H9 (cell line): ENCODE measurements at regions not wholly inside any gene's neighbourhood (a gene's known extent, or its start where the extent isn't known, plus 50 kb on each side); places are given as distances from the start of the nearest gene placed in this dataset.

Source experiments
- DNase-seq: peaks from one replicate; pipeline ENCODE4 v3.0.0-alpha.2; 2017
- H2AFZ ChIP-seq: one replicate; pipeline ENCODE4 v1.6.1; 2013; ENCODE audit warnings: mild to moderate bottlenecking, low read length, control low read depth, moderate library complexity
- H2AK5ac ChIP-seq: 2 replicates; pipeline ENCODE4 v1.6.1; 2013; ENCODE audit warnings: low read length, control low read depth, mixed read lengths; ENCODE audit not compliant: insufficient read length
- H2BK120ac ChIP-seq: one replicate; pipeline ENCODE4 v1.6.1; 2013; ENCODE audit warnings: low read depth, mild to moderate bottlenecking, low read length, control low read depth, inconsistent platforms; ENCODE audit not compliant: poor library complexity, severe bottlenecking
- H2BK12ac ChIP-seq: 2 replicates; pipeline ENCODE4 v1.6.1; 2013; ENCODE audit warnings: low read length, control low read depth, mixed read lengths, low read depth; ENCODE audit not compliant: insufficient read length
- H2BK15ac ChIP-seq: 2 replicates; pipeline ENCODE4 v1.6.1; 2013; ENCODE audit warnings: low read depth, low read length, control low read depth
- H2BK20ac ChIP-seq: one replicate; pipeline ENCODE4 v1.6.1; 2013; ENCODE audit warnings: low read depth, mild to moderate bottlenecking, low read length, control low read depth, inconsistent platforms; ENCODE audit not compliant: poor library complexity, severe bottlenecking
- H2BK5ac ChIP-seq: 2 replicates; pipeline ENCODE4 v1.6.1; 2013; ENCODE audit warnings: low read length, control low read depth, mixed read lengths; ENCODE audit not compliant: insufficient read length
- H3K14ac ChIP-seq: 2 replicates; pipeline ENCODE4 v1.6.1; 2013; ENCODE audit warnings: low read length, control low read depth; ENCODE audit not compliant: insufficient read depth
- H3K18ac ChIP-seq: 2 replicates; pipeline ENCODE4 v1.6.1; 2013; ENCODE audit warnings: low read depth, mild to moderate bottlenecking, mixed read lengths, low read length, control low read depth; ENCODE audit not compliant: insufficient read length
- H3K23ac ChIP-seq: 2 replicates; pipeline ENCODE4 v1.6.1; 2013; ENCODE audit warnings: low read length, control low read depth, mixed read lengths, low read depth; ENCODE audit not compliant: insufficient read length
- H3K23me2 ChIP-seq: 2 replicates; pipeline ENCODE4 v1.6.1; 2013; ENCODE audit warnings: low read depth, mild to moderate bottlenecking, mixed read lengths, low read length, control low read depth; ENCODE audit not compliant: insufficient read length, poor library complexity, severe bottlenecking
- H3K27ac ChIP-seq: 2 replicates; pipeline ENCODE4 v1.5.1; 2013; ENCODE audit warnings: low read length, control low read depth, mixed read lengths, low read depth; ENCODE audit not compliant: insufficient read length
- H3K27me3 ChIP-seq: 2 replicates; pipeline ENCODE4 v1.6.1; 2013; ENCODE audit warnings: low read length, control low read depth, inconsistent platforms; ENCODE audit not compliant: insufficient read depth
- H3K4ac ChIP-seq: 2 replicates; pipeline ENCODE4 v1.6.1; 2013; ENCODE audit warnings: low read depth, mild to moderate bottlenecking, control low read depth, inconsistent platforms, low read length, moderate library complexity
- H3K4me1 ChIP-seq: 2 replicates; pipeline ENCODE4 v1.6.1; 2013; ENCODE audit warnings: low read length, control low read depth, inconsistent platforms; ENCODE audit not compliant: insufficient read depth
- H3K4me2 ChIP-seq: 2 replicates; pipeline ENCODE4 v1.6.1; 2013; ENCODE audit warnings: low read length, control low read depth, mixed read lengths; ENCODE audit not compliant: insufficient read length, insufficient read depth
- H3K56ac ChIP-seq: 2 replicates; pipeline ENCODE4 v1.6.1; 2013; ENCODE audit warnings: low read depth, mild to moderate bottlenecking, mixed read lengths, low read length, control low read depth; ENCODE audit not compliant: insufficient read length
- H3K79me1 ChIP-seq: 2 replicates; pipeline ENCODE4 v1.6.1; 2013; ENCODE audit warnings: low read depth, mild to moderate bottlenecking, moderate library complexity, low read length, control low read depth, inconsistent platforms; ENCODE audit not compliant: insufficient read depth, poor library complexity, severe bottlenecking
- H3K79me2 ChIP-seq: 2 replicates; pipeline ENCODE4 v1.6.1; 2013; ENCODE audit warnings: low read length, control low read depth, inconsistent platforms; ENCODE audit not compliant: insufficient read depth
- H3K9ac ChIP-seq: 2 replicates; pipeline ENCODE4 v1.6.1; 2013; ENCODE audit warnings: low read length, control low read depth, mixed read lengths; ENCODE audit not compliant: insufficient read length; ENCODE audit errors: extremely low read depth
- H3K9me3 ChIP-seq: one replicate; pipeline ENCODE4 v1.6.1; 2013; ENCODE audit warnings: low read depth, low read length, inconsistent platforms; ENCODE audit not compliant: control insufficient read depth
- H3T11ph ChIP-seq: one replicate; pipeline ENCODE4 v1.6.1; 2013; ENCODE audit warnings: mild to moderate bottlenecking, low read length, control low read depth, inconsistent platforms
- H4K20me1 ChIP-seq: one replicate; pipeline ENCODE4 v1.6.1; 2013; ENCODE audit not compliant: control insufficient read depth, insufficient read length, insufficient read depth
- H4K5ac ChIP-seq: 2 replicates; pipeline ENCODE4 v1.6.1; 2013; ENCODE audit warnings: low read depth, mild to moderate bottlenecking, mixed read lengths, low read length, control low read depth; ENCODE audit not compliant: insufficient read length
- H4K8ac ChIP-seq: replicated peaks from 2 replicates; pipeline ENCODE4 v1.6.1; 2013; ENCODE audit warnings: low read length, control low read depth, mixed read lengths, low read depth; ENCODE audit not compliant: insufficient read length
- H4K91ac ChIP-seq: 2 replicates; pipeline ENCODE4 v1.6.1; 2013; ENCODE audit warnings: low read depth, mild to moderate bottlenecking, moderate library complexity, mixed read lengths, low read length, control low read depth; ENCODE audit not compliant: insufficient read length
- H3K27ac Mint-ChIP-seq, 3 experiments: 2 replicates in 2 of 3; 3 replicates in 1 of 3; pipeline ENCODE4 v1.8.0; 2020 to 2021; ENCODE audit warnings: mixed read lengths in 3 of 3, mild to moderate bottlenecking in 1 of 3, moderate library complexity in 1 of 3
- H3K27me3 Mint-ChIP-seq: 2 replicates; pipeline ENCODE4 v1.8.0; 2021; ENCODE audit warnings: low read depth, mild to moderate bottlenecking, moderate library complexity, mixed read lengths
- H3K36me3 Mint-ChIP-seq, 3 experiments: 2 replicates in 2 of 3; 3 replicates in 1 of 3; pipeline ENCODE4 v1.8.0; 2020 to 2021; ENCODE audit warnings: low read depth in 3 of 3, mixed read lengths in 3 of 3; ENCODE audit not compliant: insufficient read depth in 1 of 3
- H3K4me1 Mint-ChIP-seq, 2 experiments: 2 replicates each; pipeline ENCODE4 v1.8.0; 2020; ENCODE audit warnings: mixed read lengths in 2 of 2
- H3K4me3 Mint-ChIP-seq, 2 experiments: 2 replicates in 1 of 2; 3 replicates in 1 of 2; pipeline ENCODE4 v1.8.0; 2020 to 2021; ENCODE audit warnings: mild to moderate bottlenecking in 2 of 2, mixed read lengths in 2 of 2, moderate library complexity in 1 of 2
- H3K9me3 Mint-ChIP-seq, 2 experiments: 2 replicates in 1 of 2; 3 replicates in 1 of 2; pipeline ENCODE4 v1.8.0; 2020; ENCODE audit warnings: mild to moderate bottlenecking in 2 of 2, mixed read lengths in 2 of 2, moderate library complexity in 1 of 2
- CTCF ChIP-seq: fragments of 200-600 bp; sonication (generic); conservative IDR thresholded peaks from 3 replicates; pipeline ENCODE4 v1.8.0; 2021; ENCODE audit warnings: antibody characterized with exemption, mild to moderate bottlenecking
- WGBS: extraction: QIAGEN DNeasy Blood & Tissue Kit; methylation state at CpG from one replicate; pipeline ENCODE4 v1.1.7; 2013; ENCODE audit warnings: missing lambda C conversion rate, low lambda C conversion rate, mixed read lengths; ENCODE audit not compliant: insufficient read length; ENCODE audit errors: extremely low coverage; 5-methylcytosine and 5-hydroxymethylcytosine counted together

GRCh38 chr2:186205254-186205911 lies 280.7 kb upstream of the ZC3H15 start:
- TF ChIP-seq CTCF, result no peak
- no CpG with 5 or more reads among the region's 1 CpG for WGBS
- H4K91ac ChIP-seq, result no peak overlapping the region
- H3K23ac ChIP-seq, result no peak overlapping the region
- peaks cover 7 to 10% of the 10 kb centered on the region in 2 experiments; a peak in 3 of 4 replicates for H3K4me1 Mint-ChIP-seq
- H3K27ac Mint-ChIP-seq, result no peak overlapping the region
- no peak overlapping the region for H3K9ac ChIP-seq
- H3K79me1 ChIP-seq, result no peaks in the 10 kb centered on the region
- H3K56ac ChIP-seq, result no peak overlapping the region
- H3T11ph ChIP-seq, result no peak overlapping the region
- H2AFZ ChIP-seq, result no peak overlapping the region
- no peak overlapping the region for H3K4me3 Mint-ChIP-seq
- H3K9me3 Mint-ChIP-seq, result no peaks in the 10 kb centered on the region
- H3K23me2 ChIP-seq, result no peaks in the 10 kb centered on the region
- no peak overlapping the region for H4K8ac ChIP-seq
- H3K9me3 ChIP-seq, result no peaks in the 10 kb centered on the region
- no peak overlapping the region for H2BK120ac ChIP-seq
- no peak overlapping the region for H2BK20ac ChIP-seq
- no peak overlapping the region for H3K4ac ChIP-seq
- H2BK15ac ChIP-seq, result no peak overlapping the region
- no peaks in the 10 kb centered on the region for H3K79me2 ChIP-seq
- H3K4me2 ChIP-seq, result no peak overlapping the region
- H3K27me3 ChIP-seq, result no peaks in the 10 kb centered on the region
- H3K18ac ChIP-seq, result no peak overlapping the region
- no peaks in the 10 kb centered on the region for H3K36me3 Mint-ChIP-seq
- no peak overlapping the region for H4K5ac ChIP-seq
- no peak overlapping the region for H2BK12ac ChIP-seq
- no peaks in the 10 kb centered on the region for H4K20me1 ChIP-seq
- H2BK5ac ChIP-seq, result no peak overlapping the region
- H2AK5ac ChIP-seq, result no peak overlapping the region
- DNase-seq, result no peak
- H3K27me3 Mint-ChIP-seq, result no peaks in the 10 kb centered on the region
- H3K27ac ChIP-seq, result no peak overlapping the region
- H3K14ac ChIP-seq, result no peak overlapping the region
- no peaks in the 10 kb centered on the region for H3K4me1 ChIP-seq
